A673 (cell line): ENCODE measurements at regions not wholly inside any gene's neighbourhood (a gene's known extent, or its start where the extent isn't known, plus 50 kb on each side); places are given as distances from the start of the nearest gene placed in this dataset.
"Not testable (repeated sequence)": the region's sequence is repeated elsewhere in the genome, so short reads cannot be mapped to it uniquely, and the experiment has no call there.

ENCODE experiments used
- BruUV-seq: library from RNA; stranded (reverse); fragments of 400-500 nt; replicated peaks from 2 replicates; lab custom pipeline; 2021; lab: Mats Ljungman, UMichigan
- CTCF ChIA-PET: fragments of 300-600 bp; sonication (Branson Sonifier 250); formaldehyde crosslinking; loops from one replicate; lab custom pipeline; 2022; ENCODE audit warnings: antibody characterized with exemption; lab: Charles Lee
- POLR2A ChIA-PET: fragments of 300-600 bp; sonication (Branson Sonifier 250); formaldehyde crosslinking; loops from one replicate; lab custom pipeline; 2022; ENCODE audit warnings: antibody characterized with exemption; ENCODE audit not compliant: low non-redundant PET; lab: Charles Lee
- DNase-seq: peaks from one replicate; pipeline ENCODE4 v3.0.0-alpha.2; 2015; ENCODE audit warnings: low spot score
- H3K27ac ChIP-seq: fragments of 200-600 bp; sonication (generic); 2 replicates; pipeline ENCODE4 v1.5.1; 2016; ENCODE audit warnings: mixed run types, low read depth, mild to moderate bottlenecking, mixed read lengths, antibody characterized with exemption, low read length; ENCODE audit not compliant: poor library complexity, severe bottlenecking
- H3K27me3 ChIP-seq: fragments of 200-600 bp; sonication (generic); replicated peaks from 2 replicates; pipeline ENCODE4 v1.6.1; 2017; ENCODE audit warnings: mixed run types, low read depth, mild to moderate bottlenecking, mixed read lengths, antibody characterized with exemption, low read length; ENCODE audit not compliant: insufficient read depth, poor library complexity
- H3K36me3 ChIP-seq: fragments of 200-600 bp; sonication (generic); 2 replicates; pipeline ENCODE4 v1.6.1; 2016; ENCODE audit warnings: mixed run types, mild to moderate bottlenecking, mixed read lengths, antibody characterized with exemption, low read length; ENCODE audit not compliant: insufficient read depth, poor library complexity, severe bottlenecking
- H3K4me1 ChIP-seq: fragments of 200-600 bp; sonication (generic); 2 replicates; pipeline ENCODE4 v1.6.1; 2017; ENCODE audit warnings: mixed run types, mild to moderate bottlenecking, mixed read lengths, antibody characterized with exemption, low read length; ENCODE audit not compliant: insufficient read depth, poor library complexity, severe bottlenecking
- H3K4me3 ChIP-seq: fragments of 200-600 bp; sonication (generic); 2 replicates; pipeline ENCODE4 v1.5.1; 2016; ENCODE audit warnings: low read depth, mixed run types, mild to moderate bottlenecking, mixed read lengths, low read length; ENCODE audit not compliant: poor library complexity, severe bottlenecking
- H3K9me3 ChIP-seq: fragments of 200-600 bp; sonication (generic); 2 replicates; pipeline ENCODE4 v1.6.1; 2016; ENCODE audit warnings: mixed run types, low read depth, mild to moderate bottlenecking, mixed read lengths, antibody characterized with exemption, low read length; ENCODE audit not compliant: poor library complexity, severe bottlenecking
- EZH2 ChIP-seq: fragments of 200-600 bp; sonication (generic); IDR thresholded peaks from 2 replicates; pipeline ENCODE4 v1.6.1; 2017; ENCODE audit warnings: borderline replicate concordance, low read depth, mild to moderate bottlenecking, mixed read lengths, antibody characterized with exemption, low read length; ENCODE audit not compliant: poor library complexity, severe bottlenecking
- intact Hi-C: fragments of 100-400 bp; cut with micrococcal nuclease; formaldehyde crosslinking; loops from one replicate; pipeline ENCODE4 v1.10.0; 2022; ENCODE audit not compliant: unreplicated experiment
- TF ChIP-seq, protein P1 (sequence below): fragments of 300-800, 200-600 bp; sonication (generic); conservative IDR thresholded peaks from 2 replicates; pipeline ENCODE4 v1.5.1; 2017; ENCODE audit warnings: low read depth, mild to moderate bottlenecking, antibody characterized with exemption, low read length, moderate library complexity, mixed read lengths

DNA sequence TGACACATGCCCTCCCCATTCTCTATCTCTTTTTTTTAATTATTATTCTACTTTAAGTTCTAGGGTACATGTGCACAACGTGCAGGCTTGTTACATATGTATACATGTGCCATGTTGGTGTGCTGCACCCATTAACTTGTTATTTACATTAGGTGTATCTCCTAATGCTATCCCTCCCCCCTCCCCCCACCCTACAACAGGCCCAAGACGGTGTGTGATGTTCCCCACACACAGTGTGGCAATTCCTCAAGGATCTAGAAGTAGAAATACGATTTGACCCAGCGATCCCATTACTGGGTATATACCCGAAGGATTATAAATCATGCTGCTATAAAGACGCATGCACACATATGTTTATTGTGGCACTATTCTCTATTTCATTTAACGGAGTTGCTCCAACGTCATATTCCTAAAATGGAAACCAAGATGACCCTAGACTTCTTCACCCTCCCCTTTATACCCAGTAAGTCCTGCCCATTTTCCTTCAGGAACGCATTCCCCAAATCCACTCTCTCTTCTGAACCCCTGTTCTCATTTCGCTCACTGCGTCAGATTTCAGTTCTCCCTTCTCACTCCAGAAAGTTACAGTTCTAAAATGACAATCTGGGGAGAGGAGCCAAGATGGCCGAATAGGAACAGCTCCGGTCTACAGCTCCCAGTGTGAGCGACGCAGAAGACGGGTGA lies 175.6 kb downstream of the MEX3B start:
- DNase-seq, BruUV-seq, POLR2A ChIA-PET, H3K27me3 ChIP-seq, H3K4me1 ChIP-seq, intact Hi-C loops, H3K27ac ChIP-seq, CTCF ChIA-PET, H3K9me3 ChIP-seq, H3K36me3 ChIP-seq, H3K4me3 ChIP-seq: not testable (repeated sequence)

DNA sequence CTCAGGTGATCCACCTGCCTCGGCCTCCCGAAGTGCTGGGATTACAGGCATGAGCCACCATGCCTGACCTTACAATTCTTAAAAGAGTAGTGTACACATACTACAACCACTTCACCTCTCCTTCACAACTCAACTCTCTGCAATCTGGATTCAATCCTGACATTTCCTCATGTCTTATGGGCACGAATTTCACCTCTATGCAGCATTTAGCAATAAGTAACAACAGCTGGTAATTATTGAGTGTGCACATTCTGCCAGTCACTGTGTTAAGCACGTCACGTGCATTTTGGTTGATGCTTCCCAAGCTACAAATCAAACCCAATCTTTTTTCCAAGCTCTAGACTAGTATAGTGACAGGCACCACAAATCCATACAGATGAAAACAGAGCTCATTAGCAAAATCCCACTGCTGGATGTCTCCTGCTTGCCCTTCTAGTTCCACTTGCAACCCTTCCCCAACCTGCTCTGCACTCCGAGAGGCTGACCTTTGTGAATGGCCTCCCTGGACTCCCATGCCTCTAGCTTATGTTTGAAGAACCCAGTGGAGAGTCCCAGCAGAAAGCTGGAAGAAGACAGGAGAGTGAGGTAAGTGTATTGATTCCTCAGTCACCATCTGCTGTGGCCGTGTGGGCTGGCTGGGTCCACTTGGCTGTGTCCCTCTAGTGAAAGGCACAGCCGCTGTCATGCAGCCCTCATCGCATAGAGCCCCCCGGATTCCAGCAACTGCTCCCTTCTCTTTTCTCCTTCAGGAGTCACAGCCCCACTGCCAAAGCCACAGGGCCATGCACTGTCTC lies 176.5 kb downstream of the MEX3B start:
- BruUV-seq, result no TSS peak
- DNase-seq, result no peak
- ChIA-PET POLR2A (no interaction called here), CTCF (no interaction called here)
- Histone ChIP-seq H3K36me3 (no peaks in the 10 kb centered on the region), H3K4me1 (no peaks in the 10 kb centered on the region), H3K9me3 (no peaks in the 10 kb centered on the region), H3K27me3 (no peaks in the 10 kb centered on the region), H3K4me3 (no peak overlapping the region), H3K27ac (no peak overlapping the region)
- intact Hi-C loops, result no loop called here
- TF ChIP-seq EZH2, result no peak
- TF ChIP-seq, protein P1, sequence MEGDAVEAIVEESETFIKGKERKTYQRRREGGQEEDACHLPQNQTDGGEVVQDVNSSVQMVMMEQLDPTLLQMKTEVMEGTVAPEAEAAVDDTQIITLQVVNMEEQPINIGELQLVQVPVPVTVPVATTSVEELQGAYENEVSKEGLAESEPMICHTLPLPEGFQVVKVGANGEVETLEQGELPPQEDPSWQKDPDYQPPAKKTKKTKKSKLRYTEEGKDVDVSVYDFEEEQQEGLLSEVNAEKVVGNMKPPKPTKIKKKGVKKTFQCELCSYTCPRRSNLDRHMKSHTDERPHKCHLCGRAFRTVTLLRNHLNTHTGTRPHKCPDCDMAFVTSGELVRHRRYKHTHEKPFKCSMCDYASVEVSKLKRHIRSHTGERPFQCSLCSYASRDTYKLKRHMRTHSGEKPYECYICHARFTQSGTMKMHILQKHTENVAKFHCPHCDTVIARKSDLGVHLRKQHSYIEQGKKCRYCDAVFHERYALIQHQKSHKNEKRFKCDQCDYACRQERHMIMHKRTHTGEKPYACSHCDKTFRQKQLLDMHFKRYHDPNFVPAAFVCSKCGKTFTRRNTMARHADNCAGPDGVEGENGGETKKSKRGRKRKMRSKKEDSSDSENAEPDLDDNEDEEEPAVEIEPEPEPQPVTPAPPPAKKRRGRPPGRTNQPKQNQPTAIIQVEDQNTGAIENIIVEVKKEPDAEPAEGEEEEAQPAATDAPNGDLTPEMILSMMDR, result no peak

DNA sequence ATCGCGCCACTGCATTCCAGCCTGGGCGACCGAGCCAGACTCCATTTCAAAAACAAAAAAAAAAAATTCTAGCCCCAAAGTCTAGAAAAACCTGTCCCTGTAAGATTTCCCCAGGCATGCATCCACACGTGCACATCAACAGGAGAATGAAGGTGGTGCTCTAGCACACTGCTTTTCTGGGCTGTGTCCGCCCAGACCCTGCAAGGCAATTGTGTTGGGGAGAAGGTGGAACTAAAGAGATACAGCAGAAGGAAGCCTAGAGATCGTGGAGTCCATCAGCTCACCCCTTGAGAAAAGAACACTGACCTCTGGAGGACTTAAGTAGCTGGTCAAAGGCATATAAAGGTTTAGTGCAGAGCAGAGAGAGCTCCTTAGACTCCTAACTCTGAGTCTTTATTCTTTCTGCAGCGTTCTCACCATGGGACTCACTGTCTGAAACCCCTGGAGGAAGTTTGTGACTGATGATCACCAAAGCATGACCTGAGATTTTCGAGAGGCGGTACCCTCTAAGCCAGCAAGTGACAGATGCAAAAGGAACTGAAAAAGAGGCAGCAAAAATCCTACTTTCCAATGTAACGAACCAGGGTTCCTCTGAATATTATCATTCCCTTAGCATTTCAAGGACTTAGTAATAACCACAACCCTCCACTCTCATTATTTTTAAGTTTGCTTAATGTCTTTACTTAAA lies 179.8 kb downstream of the MEX3B start:
- Histone ChIP-seq H3K27ac (no peak overlapping the region), H3K36me3 (no peaks in the 10 kb centered on the region), H3K9me3 (no peaks in the 10 kb centered on the region), H3K27me3 (no peaks in the 10 kb centered on the region), H3K4me3 (no peak overlapping the region), H3K4me1 (no peaks in the 10 kb centered on the region)
- intact Hi-C loops, result no loop called here
- CTCF ChIA-PET, result no interaction called here
- POLR2A ChIA-PET, result no interaction called here
- TF ChIP-seq EZH2, result no peak
- TF ChIP-seq, protein P1, result no peak
- DNase-seq, result no peak
- BruUV-seq, result no TSS peak
